ENCODE measurements at regions not wholly inside any gene's neighbourhood (a gene's known extent, or its start where the extent isn't known, plus 50 kb on each side); places are given as distances from the start of the nearest gene placed in this dataset.

DNA sequence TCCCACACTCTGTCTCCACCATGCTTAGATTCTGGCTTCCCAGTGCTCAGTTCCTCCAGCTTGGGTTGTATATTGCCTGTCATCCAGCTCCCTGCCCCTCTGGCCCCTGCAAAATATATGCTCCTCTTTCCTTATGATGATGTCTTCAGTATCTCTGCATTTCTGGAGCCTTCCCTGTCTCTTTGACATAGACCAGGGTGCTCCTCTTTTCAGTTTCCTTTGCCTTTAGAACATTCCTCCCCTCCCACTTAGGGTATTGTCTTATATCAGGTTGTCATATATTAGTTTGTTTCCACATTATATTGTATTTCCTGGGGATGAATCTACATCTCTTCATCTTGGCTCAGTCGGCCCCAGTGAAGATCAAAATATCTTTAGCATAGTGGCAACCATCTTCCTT lies 526.4 kb downstream of the MID1IP1 start:
- intact Hi-C loops (cut with micrococcal nuclease), result no loop called here
- no peak overlapping the region for H3K27ac ChIP-seq (ENCODE audit: low read depth, low read length)
- no peaks in the 10 kb centered on the region for H3K79me2 ChIP-seq (ENCODE audit: insufficient read depth, low read length)
- no peak overlapping the region for H3K4me2 ChIP-seq (ENCODE audit: low read length)
- ChIA-PET CTCF (no interaction called here), POLR2A (no interaction called here), RAD21 (ENCODE audit: low non-redundant PET in 1 of 2, low total read pairs in 2 of 2, uncharacterized antibody in 2 of 2, unreplicated experiment in 2 of 2) (interaction anchor here in 1 of 2 experiments (0.6 kb wide), 1 partner anchor 53 kb away, joined by 4 read pairs; no protein-coding TSS in a partner anchor)
- H4K20me1 ChIP-seq (ENCODE audit: insufficient read depth), result no peaks in the 10 kb centered on the region
- H3K36me3 ChIP-seq (ENCODE audit: control insufficient read depth in 1 of 2, insufficient read depth in 2 of 2, low read length in 2 of 2), result no peaks in the 10 kb centered on the region
- TF ChIP-seq, protein P1, sequence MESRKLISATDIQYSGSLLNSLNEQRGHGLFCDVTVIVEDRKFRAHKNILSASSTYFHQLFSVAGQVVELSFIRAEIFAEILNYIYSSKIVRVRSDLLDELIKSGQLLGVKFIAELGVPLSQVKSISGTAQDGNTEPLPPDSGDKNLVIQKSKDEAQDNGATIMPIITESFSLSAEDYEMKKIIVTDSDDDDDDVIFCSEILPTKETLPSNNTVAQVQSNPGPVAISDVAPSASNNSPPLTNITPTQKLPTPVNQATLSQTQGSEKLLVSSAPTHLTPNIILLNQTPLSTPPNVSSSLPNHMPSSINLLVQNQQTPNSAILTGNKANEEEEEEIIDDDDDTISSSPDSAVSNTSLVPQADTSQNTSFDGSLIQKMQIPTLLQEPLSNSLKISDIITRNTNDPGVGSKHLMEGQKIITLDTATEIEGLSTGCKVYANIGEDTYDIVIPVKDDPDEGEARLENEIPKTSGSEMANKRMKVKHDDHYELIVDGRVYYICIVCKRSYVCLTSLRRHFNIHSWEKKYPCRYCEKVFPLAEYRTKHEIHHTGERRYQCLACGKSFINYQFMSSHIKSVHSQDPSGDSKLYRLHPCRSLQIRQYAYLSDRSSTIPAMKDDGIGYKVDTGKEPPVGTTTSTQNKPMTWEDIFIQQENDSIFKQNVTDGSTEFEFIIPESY (IDR thresholded peaks at IDR 0.05; ENCODE audit: extremely low read depth, insufficient replicate concordance, low read length), result no peak
- TF ChIP-seq TCF7L2 (IDR thresholded peaks at IDR 0.05; ENCODE audit: borderline replicate concordance, extremely low read depth, insufficient read depth, insufficient read length) (no peak), ZFX (IDR thresholded peaks at IDR 0.05) (no peak)
- TF ChIP-seq, protein P2, sequence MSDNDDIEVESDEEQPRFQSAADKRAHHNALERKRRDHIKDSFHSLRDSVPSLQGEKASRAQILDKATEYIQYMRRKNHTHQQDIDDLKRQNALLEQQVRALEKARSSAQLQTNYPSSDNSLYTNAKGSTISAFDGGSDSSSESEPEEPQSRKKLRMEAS (IDR thresholded peaks at IDR 0.05), result no peak
- TF ChIP-seq, protein P3, sequence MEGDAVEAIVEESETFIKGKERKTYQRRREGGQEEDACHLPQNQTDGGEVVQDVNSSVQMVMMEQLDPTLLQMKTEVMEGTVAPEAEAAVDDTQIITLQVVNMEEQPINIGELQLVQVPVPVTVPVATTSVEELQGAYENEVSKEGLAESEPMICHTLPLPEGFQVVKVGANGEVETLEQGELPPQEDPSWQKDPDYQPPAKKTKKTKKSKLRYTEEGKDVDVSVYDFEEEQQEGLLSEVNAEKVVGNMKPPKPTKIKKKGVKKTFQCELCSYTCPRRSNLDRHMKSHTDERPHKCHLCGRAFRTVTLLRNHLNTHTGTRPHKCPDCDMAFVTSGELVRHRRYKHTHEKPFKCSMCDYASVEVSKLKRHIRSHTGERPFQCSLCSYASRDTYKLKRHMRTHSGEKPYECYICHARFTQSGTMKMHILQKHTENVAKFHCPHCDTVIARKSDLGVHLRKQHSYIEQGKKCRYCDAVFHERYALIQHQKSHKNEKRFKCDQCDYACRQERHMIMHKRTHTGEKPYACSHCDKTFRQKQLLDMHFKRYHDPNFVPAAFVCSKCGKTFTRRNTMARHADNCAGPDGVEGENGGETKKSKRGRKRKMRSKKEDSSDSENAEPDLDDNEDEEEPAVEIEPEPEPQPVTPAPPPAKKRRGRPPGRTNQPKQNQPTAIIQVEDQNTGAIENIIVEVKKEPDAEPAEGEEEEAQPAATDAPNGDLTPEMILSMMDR (IDR thresholded peaks at IDR 0.05 in 2 of 3, conservative IDR thresholded peaks at IDR 0.05 in 1 of 3; ENCODE audit: borderline replicate concordance in 1 of 3, insufficient read depth in 1 of 3, low read depth in 2 of 3, low read length in 2 of 3), result no peak
- no peak overlapping the region for H3K4me3 ChIP-seq (replicated peaks in 1 of 2; ENCODE audit: low read depth in 1 of 2, low read length in 2 of 2)
- H3K4me1 ChIP-seq (ENCODE audit: control insufficient read depth in 1 of 2, insufficient read depth in 2 of 2, low read length in 2 of 2), result no peaks in the 10 kb centered on the region
- H3K9ac ChIP-seq (ENCODE audit: low read length), result no peak overlapping the region
- H3K27me3 ChIP-seq (ENCODE audit: insufficient read depth, low read length), result no peaks in the 10 kb centered on the region
- ATAC-seq (no peak), DNase-seq (ENCODE audit: low read depth, low spot score) (no peak)
- no TSS peak for BruUV-seq (replicated peaks)
- H3K9me3 ChIP-seq (ENCODE audit: control insufficient read depth in 1 of 2, insufficient read depth in 1 of 2, low read depth in 1 of 2, low read length in 2 of 2), result no peaks in the 10 kb centered on the region
- H2AFZ ChIP-seq (ENCODE audit: low read depth, low read length, poor library complexity, severe bottlenecking), result no peak overlapping the region
- no peaks in the 10 kb centered on the region for H3K9me2 ChIP-seq (ENCODE audit: insufficient read depth)

All from HCT116 (cell line).